Sigmoid colon (tissue), 6 donors: ENCODE measurements at regions not wholly inside any gene's neighbourhood (a gene's known extent, or its start where the extent isn't known, plus 50 kb on each side); places are given as distances from the start of the nearest gene placed in this dataset.

ENCODE experiments used
- DNase-seq: peaks from one replicate; pipeline ENCODE4 v3.0.0-alpha.2; 2019
- H3K27ac ChIP-seq, 4 donors: fragments of 200-600 bp; sonication (generic); one replicate each; pipeline ENCODE4 v1.5.1; 2016 to 2019; ENCODE audit warnings: mild to moderate bottlenecking in 1 of 4
- H3K27me3 ChIP-seq, 3 donors: fragments of 200-600 bp; sonication (generic); one replicate each; pipeline ENCODE4 v1.5.1; 2019; ENCODE audit warnings: mild to moderate bottlenecking in 1 of 3
- H3K36me3 ChIP-seq, 4 donors: fragments of 200-600 bp; sonication (generic); one replicate each; pipeline ENCODE4 v1.5.1; 2016 to 2019
- H3K4me1 ChIP-seq, 4 donors: fragments of 200-600 bp; sonication (generic); one replicate each; pipeline ENCODE4 v1.5.1; 2017 to 2019
- H3K4me3 ChIP-seq, 4 donors: fragments of 200-600 bp; sonication (generic); one replicate each; pipeline ENCODE4 v1.5.1; 2017 to 2019; ENCODE audit warnings: mild to moderate bottlenecking in 2 of 4, moderate library complexity in 1 of 4
- H3K9me3 ChIP-seq, 4 donors: fragments of 200-600 bp in 3 of 4; sonication (generic) in 3 of 4; one replicate each; pipeline versions ENCODE4 v1.5.1 to v1.6.1; 2013 to 2019
- EP300 ChIP-seq, 4 donors: sonication (generic); formaldehyde crosslinking; IDR thresholded peaks; one replicate each; pipeline ENCODE4 v1.6.1; 2017; ENCODE audit warnings: antibody characterized with exemption in 4 of 4
- POLR2A ChIP-seq, 2 donors: fragments of 450-650 bp; IDR thresholded peaks; one replicate each; pipeline ENCODE4 v1.6.1; 2016; ENCODE audit warnings: antibody characterized with exemption in 2 of 2, mild to moderate bottlenecking in 2 of 2, moderate library complexity in 2 of 2
- POLR2AphosphoS5 ChIP-seq, 4 donors: sonication (generic); formaldehyde crosslinking; IDR thresholded peaks; one replicate each; pipeline ENCODE4 v1.6.1; 2017; ENCODE audit warnings: antibody characterized with exemption in 4 of 4
- WGBS, 2 donors: extraction: QIAGEN DNeasy Blood & Tissue Kit; methylation state at CpG; one replicate each; pipeline ENCODE4 v1.1.7; 2013; 5-methylcytosine and 5-hydroxymethylcytosine counted together
- intact Hi-C: fragments of 100-400 bp; cut with DNase I; formaldehyde crosslinking; loops from one replicate; pipeline ENCODE4 v1.15.1; 2023
- TF ChIP-seq, protein P1 (sequence below), 4 experiments: fragments of 450-650 bp in 3 of 4; fragments of 200-600 bp in 1 of 4; IDR thresholded peaks; one replicate each; pipeline ENCODE4 v1.5.1; 2016 to 2019; ENCODE audit warnings: antibody characterized with exemption in 4 of 4, mild to moderate bottlenecking in 3 of 4, moderate library complexity in 2 of 4
- donor health status: healthy with polysubstance abuse.
- donor health status: healthy.

DNA sequence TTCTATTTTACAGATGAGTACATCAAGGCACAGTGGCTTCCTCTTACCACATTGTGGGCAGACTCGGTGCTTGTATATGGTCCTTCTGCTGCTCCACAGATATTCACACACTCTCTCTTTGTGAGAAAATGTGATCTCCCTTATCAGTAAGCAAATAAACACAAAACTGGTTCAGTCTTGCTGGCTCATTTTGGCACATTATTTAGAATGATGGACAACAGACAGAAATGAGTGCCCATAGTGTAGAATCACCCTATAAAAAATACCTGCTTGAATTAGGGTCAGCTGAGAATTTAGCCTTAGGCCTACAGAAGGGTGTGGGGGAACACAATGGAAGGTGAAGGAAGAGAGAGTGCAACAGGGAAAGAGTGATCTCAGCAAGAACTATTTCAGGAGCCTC lies 423.1 kb downstream of the HLX start:
- H3K4me3 ChIP-seq = no peak overlapping the region
- H3K9me3 ChIP-seq = no peaks in the 10 kb centered on the region
- WGBS, 2 donors = 30 to 67% methylated on average over 1 of the region's 1 CpG
- intact Hi-C loops = no loop called here
- H3K27me3 ChIP-seq = no peaks in the 10 kb centered on the region
- no peaks in the 10 kb centered on the region for H3K36me3 ChIP-seq
- DNase-seq = no peak
- TF ChIP-seq POLR2A (IDR thresholded peaks at IDR 0.05) (no peak), POLR2AphosphoS5 (IDR thresholded peaks at IDR 0.05) (no peak), EP300 (IDR thresholded peaks at IDR 0.05) (no peak)
- TF ChIP-seq, protein P1, sequence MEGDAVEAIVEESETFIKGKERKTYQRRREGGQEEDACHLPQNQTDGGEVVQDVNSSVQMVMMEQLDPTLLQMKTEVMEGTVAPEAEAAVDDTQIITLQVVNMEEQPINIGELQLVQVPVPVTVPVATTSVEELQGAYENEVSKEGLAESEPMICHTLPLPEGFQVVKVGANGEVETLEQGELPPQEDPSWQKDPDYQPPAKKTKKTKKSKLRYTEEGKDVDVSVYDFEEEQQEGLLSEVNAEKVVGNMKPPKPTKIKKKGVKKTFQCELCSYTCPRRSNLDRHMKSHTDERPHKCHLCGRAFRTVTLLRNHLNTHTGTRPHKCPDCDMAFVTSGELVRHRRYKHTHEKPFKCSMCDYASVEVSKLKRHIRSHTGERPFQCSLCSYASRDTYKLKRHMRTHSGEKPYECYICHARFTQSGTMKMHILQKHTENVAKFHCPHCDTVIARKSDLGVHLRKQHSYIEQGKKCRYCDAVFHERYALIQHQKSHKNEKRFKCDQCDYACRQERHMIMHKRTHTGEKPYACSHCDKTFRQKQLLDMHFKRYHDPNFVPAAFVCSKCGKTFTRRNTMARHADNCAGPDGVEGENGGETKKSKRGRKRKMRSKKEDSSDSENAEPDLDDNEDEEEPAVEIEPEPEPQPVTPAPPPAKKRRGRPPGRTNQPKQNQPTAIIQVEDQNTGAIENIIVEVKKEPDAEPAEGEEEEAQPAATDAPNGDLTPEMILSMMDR (IDR thresholded peaks at IDR 0.05) = no peak
- H3K4me1 ChIP-seq = no peaks in the 10 kb centered on the region
- H3K27ac ChIP-seq = no peak overlapping the region

DNA sequence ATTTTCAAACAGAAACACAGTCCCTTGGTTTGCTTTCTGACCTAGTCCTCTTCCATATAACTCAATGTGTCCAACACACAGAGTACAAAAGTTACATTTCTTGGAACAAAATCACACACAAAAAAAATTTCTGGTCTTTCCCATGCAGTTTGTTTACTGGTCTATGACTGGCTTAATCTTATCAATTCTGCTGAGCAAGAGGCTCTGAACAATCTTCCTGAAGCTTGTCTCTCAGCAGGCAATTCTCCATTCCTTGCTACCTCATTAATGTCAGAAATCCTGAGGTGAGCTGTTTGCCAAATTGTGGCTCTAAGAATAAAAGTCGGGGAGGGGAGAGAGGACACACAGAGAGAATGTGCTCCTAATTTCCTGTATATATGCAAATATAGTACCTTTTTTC lies 423.6 kb downstream of the HLX start:
- Histone ChIP-seq H3K27me3 (no peaks in the 10 kb centered on the region), H3K4me1 (no peaks in the 10 kb centered on the region), H3K4me3 (no peak overlapping the region), H3K9me3 (no peaks in the 10 kb centered on the region), H3K36me3 (no peaks in the 10 kb centered on the region), H3K27ac (no peak overlapping the region)
- no peak for TF ChIP-seq POLR2A (IDR thresholded peaks at IDR 0.05)
- TF ChIP-seq, protein P1 (IDR thresholded peaks at IDR 0.05) = no peak
- no peak for TF ChIP-seq POLR2AphosphoS5 (IDR thresholded peaks at IDR 0.05)
- no peak for TF ChIP-seq EP300 (IDR thresholded peaks at IDR 0.05)
- 29 to 62% methylated on average over 1 of the region's 1 CpG for WGBS, 2 donors
- intact Hi-C loops = no loop called here
- DNase-seq = no peak

DNA sequence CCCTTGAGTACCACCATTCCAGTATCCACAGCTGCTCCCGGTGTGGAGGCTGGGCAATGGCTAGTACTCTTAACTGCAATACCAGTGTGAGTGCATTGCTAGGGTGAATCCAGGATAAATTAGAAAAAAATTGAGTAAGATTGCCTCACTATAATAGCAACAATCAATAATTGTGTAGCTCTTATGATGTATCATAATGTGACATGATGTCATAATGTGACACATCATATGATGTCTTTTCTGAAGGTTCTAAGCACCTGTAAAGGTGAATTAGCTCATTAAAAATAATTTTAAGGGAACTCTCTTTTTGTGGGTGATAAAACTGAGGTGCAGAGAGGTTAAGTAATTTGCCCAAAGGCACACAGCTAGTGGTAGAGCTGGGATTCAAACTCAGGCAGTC lies 424.4 kb downstream of the HLX start:
- TF ChIP-seq EP300 (IDR thresholded peaks at IDR 0.05) (no peak), POLR2A (IDR thresholded peaks at IDR 0.05) (no peak), POLR2AphosphoS5 (IDR thresholded peaks at IDR 0.05) (no peak)
- TF ChIP-seq, protein P1 (IDR thresholded peaks at IDR 0.05) = no peak
- DNase-seq = no peak
- intact Hi-C loops = no loop called here
- 74 to 76% methylated on average over 1 of the region's 1 CpG for WGBS, 2 donors
- H3K36me3 ChIP-seq = no peaks in the 10 kb centered on the region
- H3K4me1 ChIP-seq = no peaks in the 10 kb centered on the region
- H3K4me3 ChIP-seq = no peak overlapping the region
- H3K27ac ChIP-seq = no peak overlapping the region
- H3K27me3 ChIP-seq = no peaks in the 10 kb centered on the region
- no peaks in the 10 kb centered on the region for H3K9me3 ChIP-seq

DNA sequence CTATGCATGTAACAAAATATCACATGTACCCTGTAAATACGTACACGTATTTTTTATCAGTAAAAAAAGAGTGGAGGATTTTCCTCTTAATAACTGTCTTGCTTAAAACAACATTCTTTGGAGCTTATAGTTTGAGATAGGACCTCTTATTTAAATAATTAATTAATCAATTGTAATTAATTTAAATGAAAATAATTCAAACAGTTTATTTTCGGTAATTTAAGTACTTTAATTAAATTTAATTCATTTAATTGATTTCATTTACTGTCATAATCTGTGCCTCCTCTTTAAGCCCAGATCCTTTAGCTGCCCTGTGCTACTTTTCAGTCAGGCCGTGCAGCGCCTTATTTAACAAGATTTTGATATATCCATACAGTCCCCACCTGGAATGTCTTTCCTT lies 427.0 kb downstream of the HLX start:
- Histone ChIP-seq H3K4me3 (no peak overlapping the region), H3K27me3 (no peaks in the 10 kb centered on the region), H3K36me3 (no peaks in the 10 kb centered on the region), H3K9me3 (no peaks in the 10 kb centered on the region), H3K27ac (no peak overlapping the region), H3K4me1 (no peaks in the 10 kb centered on the region)
- intact Hi-C loops = no loop called here
- DNase-seq = no peak
- 93 to 95% methylated on average over 5 of the region's 5 CpGs for WGBS, 2 donors
- TF ChIP-seq EP300 (IDR thresholded peaks at IDR 0.05) = no peak
- TF ChIP-seq, protein P1 (IDR thresholded peaks at IDR 0.05) = no peak
